ENCODE measurements at regions not wholly inside any gene's neighbourhood (a gene's known extent, or its start where the extent isn't known, plus 50 kb on each side); places are given as distances from the start of the nearest gene placed in this dataset.

DNA sequence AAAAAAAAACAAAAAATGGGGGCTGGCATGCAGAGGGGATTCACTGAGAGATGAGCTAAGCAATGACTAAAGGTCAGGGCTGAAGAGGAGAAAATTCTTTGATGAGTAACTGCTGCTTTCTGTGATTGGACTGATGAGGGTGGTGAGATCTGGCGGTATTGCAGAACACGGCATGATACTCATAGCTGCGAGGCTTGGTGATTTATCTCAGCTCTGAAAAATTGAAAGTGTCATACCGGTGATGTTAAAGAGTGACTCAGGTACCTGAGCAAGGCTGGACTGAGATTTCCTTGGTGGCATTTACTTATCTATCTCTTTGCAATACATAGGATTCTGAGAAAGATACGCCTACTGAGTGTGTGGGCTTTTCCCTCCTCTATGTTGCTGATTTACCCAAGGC, 204.1 kb upstream of the DDX53 start:
- ChIA-PET CTCF (ENCODE audit: partially characterized antibody) (no interaction called here), POLR2A (ENCODE audit: partially characterized antibody) (no interaction called here)
- no peak overlapping the region for H3K27ac ChIP-seq (ENCODE audit: low read depth, low read length)
- no peak overlapping the region for H3K4me3 Mint-ChIP-seq
- no peak overlapping the region for H3K4me3 ChIP-seq (ENCODE audit: low read length in 2 of 2)
- no peaks in the 10 kb centered on the region for H3K36me3 ChIP-seq (ENCODE audit: insufficient read depth, low read length)
- no peaks in the 10 kb centered on the region for H3K27me3 ChIP-seq (ENCODE audit: insufficient read depth, low read length)
- H3K4me1 ChIP-seq (ENCODE audit: insufficient read depth, low read length): no peaks in the 10 kb centered on the region
- peaks cover 0 to 3% (median 0%) of the 10 kb centered on the region in 8 donors for H3K9me3 Mint-ChIP-seq
- no peaks in the 10 kb centered on the region for H3K27me3 Mint-ChIP-seq
- no peaks in the 10 kb centered on the region for H3K4me1 Mint-ChIP-seq
- DNase-seq: no peak
- H3K9me3 ChIP-seq (ENCODE audit: control insufficient read depth in 1 of 2, low read length in 2 of 2): no peaks in the 10 kb centered on the region
- no peak overlapping the region for H3K27ac Mint-ChIP-seq
- intact Hi-C loops (cut with micrococcal nuclease): no loop called here
- H3K36me3 Mint-ChIP-seq: no peaks in the 10 kb centered on the region

DNA sequence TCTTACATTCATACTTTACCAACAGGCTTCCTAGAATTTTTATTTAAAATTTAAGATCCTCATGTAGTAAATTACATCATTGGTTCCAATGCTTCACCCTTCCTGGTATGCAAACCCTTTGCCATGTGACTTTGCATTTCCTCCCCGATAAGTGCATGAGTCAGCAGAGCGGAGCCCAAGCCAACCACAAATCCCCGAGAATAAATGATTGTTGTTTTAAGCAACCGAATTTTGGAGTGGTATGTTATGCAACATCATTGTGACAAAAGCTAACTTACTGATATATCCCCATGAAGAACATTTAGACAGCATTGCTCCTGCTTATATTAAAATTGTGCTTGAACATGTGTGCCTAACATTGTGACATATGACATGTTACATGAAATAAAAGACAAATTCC, 199.4 kb upstream of the DDX53 start:
- no peak overlapping the region for H3K27ac ChIP-seq (ENCODE audit: low read depth, low read length)
- ChIA-PET POLR2A (ENCODE audit: partially characterized antibody) (no interaction called here), CTCF (ENCODE audit: partially characterized antibody) (no interaction called here)
- no peak for DNase-seq
- H3K27me3 ChIP-seq (ENCODE audit: insufficient read depth, low read length): no peaks in the 10 kb centered on the region
- no peak overlapping the region for H3K4me3 ChIP-seq (ENCODE audit: low read length in 2 of 2)
- no peaks in the 10 kb centered on the region for H3K36me3 ChIP-seq (ENCODE audit: insufficient read depth, low read length)
- Mint-ChIP-seq H3K27me3 (no peaks in the 10 kb centered on the region), H3K4me3 (no peak overlapping the region), H3K27ac (no peak overlapping the region), H3K9me3 (peaks cover 0 to 2% (median 0%) of the 10 kb centered on the region in 8 donors), H3K36me3 (no peaks in the 10 kb centered on the region), H3K4me1 (no peaks in the 10 kb centered on the region)
- intact Hi-C loops (cut with micrococcal nuclease): no loop called here
- no peaks in the 10 kb centered on the region for H3K9me3 ChIP-seq (ENCODE audit: control insufficient read depth in 1 of 2, low read length in 2 of 2)
- no peaks in the 10 kb centered on the region for H3K4me1 ChIP-seq (ENCODE audit: insufficient read depth, low read length)

DNA sequence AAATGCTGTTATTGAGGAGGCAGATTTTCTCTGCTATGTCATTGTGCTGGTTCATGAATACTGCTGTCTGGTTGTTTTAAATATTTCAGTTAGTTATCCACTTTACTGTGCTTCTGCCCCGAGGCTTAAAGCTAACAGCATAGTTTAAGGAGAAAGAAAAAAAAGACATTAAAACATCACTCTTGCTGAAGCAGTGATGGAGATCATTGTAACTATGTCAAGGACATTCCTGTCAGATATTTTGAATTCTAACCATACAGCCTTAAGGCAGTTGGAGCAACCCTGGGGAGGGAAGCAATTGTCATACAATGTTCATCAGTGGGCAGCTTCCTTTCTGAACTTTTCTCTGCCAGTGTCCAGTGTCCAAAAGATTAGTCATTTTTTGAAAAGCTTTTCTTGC, 199.0 kb upstream of the DDX53 start:
- Histone ChIP-seq H3K4me3 (ENCODE audit: low read length in 2 of 2) (no peak overlapping the region), H3K36me3 (ENCODE audit: insufficient read depth, low read length) (no peaks in the 10 kb centered on the region), H3K27ac (ENCODE audit: low read depth, low read length) (no peak overlapping the region), H3K4me1 (ENCODE audit: insufficient read depth, low read length) (no peaks in the 10 kb centered on the region), H3K27me3 (ENCODE audit: insufficient read depth, low read length) (no peaks in the 10 kb centered on the region), H3K9me3 (ENCODE audit: control insufficient read depth in 1 of 2, low read length in 2 of 2) (no peaks in the 10 kb centered on the region)
- POLR2A ChIA-PET (ENCODE audit: partially characterized antibody): no interaction called here
- Mint-ChIP-seq H3K4me3 (no peak overlapping the region), H3K4me1 (no peaks in the 10 kb centered on the region), H3K27me3 (no peaks in the 10 kb centered on the region), H3K9me3 (peaks cover 0 to 2% (median 0%) of the 10 kb centered on the region in 8 donors), H3K36me3 (no peaks in the 10 kb centered on the region), H3K27ac (no peak overlapping the region)
- CTCF ChIA-PET (ENCODE audit: partially characterized antibody): no interaction called here
- intact Hi-C loops (cut with micrococcal nuclease): no loop called here
- DNase-seq: no peak

- Histone ChIP-seq H3K4me1 (ENCODE audit: insufficient read depth, low read length) (no peaks in the 10 kb centered on the region), H3K9me3 (ENCODE audit: control insufficient read depth in 1 of 2, low read length in 2 of 2) (no peaks in the 10 kb centered on the region), H3K4me3 (ENCODE audit: low read length in 2 of 2) (no peak overlapping the region), H3K27me3 (ENCODE audit: insufficient read depth, low read length) (no peaks in the 10 kb centered on the region), H3K36me3 (ENCODE audit: insufficient read depth, low read length) (no peaks in the 10 kb centered on the region), H3K27ac (ENCODE audit: low read depth, low read length) (no peak overlapping the region)
- CTCF ChIA-PET (ENCODE audit: partially characterized antibody): no interaction called here
- Mint-ChIP-seq H3K9me3 (peaks cover 0 to 2% (median 0%) of the 10 kb centered on the region in 8 donors), H3K4me1 (no peaks in the 10 kb centered on the region), H3K4me3 (no peak overlapping the region), H3K27ac (no peak overlapping the region), H3K27me3 (no peaks in the 10 kb centered on the region), H3K36me3 (no peaks in the 10 kb centered on the region)
- intact Hi-C loops (cut with micrococcal nuclease): no loop called here
- no peak for DNase-seq
- POLR2A ChIA-PET (ENCODE audit: partially characterized antibody): no interaction called here
Measured at GRCh38 chrX:22803353-22803752, 196.4 kb upstream of the DDX53 start.

DNA sequence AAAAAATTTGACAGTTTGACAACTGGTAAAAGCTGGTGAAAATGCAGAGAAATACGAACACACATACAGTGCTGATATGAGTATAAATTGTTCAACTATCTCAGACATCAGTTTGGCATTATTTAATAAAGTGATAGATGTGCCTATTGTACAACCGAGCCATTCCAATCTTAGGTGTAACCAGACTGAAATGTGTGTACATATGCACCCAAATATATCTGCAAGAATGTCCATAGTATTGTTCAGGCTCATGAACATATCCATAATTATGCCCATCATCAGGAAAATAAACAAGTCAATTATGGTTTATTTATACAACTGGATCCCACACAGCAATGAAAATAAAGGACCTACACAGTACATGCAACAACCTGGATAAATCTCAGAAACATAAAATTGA, 188.9 kb upstream of the DDX53 start:
- intact Hi-C loops (cut with micrococcal nuclease): no loop called here
- H3K36me3 ChIP-seq (ENCODE audit: insufficient read depth, low read length): no peaks in the 10 kb centered on the region
- no peaks in the 10 kb centered on the region for H3K27me3 ChIP-seq (ENCODE audit: insufficient read depth, low read length)
- Mint-ChIP-seq H3K27me3 (no peaks in the 10 kb centered on the region), H3K4me3 (no peak overlapping the region), H3K9me3 (peaks cover 0 to 5% (median 0%) of the 10 kb centered on the region in 8 donors), H3K27ac (no peak overlapping the region), H3K4me1 (no peaks in the 10 kb centered on the region), H3K36me3 (no peaks in the 10 kb centered on the region)
- ChIA-PET CTCF (ENCODE audit: partially characterized antibody) (no interaction called here), POLR2A (ENCODE audit: partially characterized antibody) (no interaction called here)
- H3K4me3 ChIP-seq (ENCODE audit: low read length in 2 of 2): no peak overlapping the region
- H3K27ac ChIP-seq (ENCODE audit: low read depth, low read length): no peak overlapping the region
- H3K9me3 ChIP-seq (ENCODE audit: control insufficient read depth in 1 of 2, low read length in 2 of 2): no peaks in the 10 kb centered on the region
- no peak for DNase-seq
- no peaks in the 10 kb centered on the region for H3K4me1 ChIP-seq (ENCODE audit: insufficient read depth, low read length)

DNA sequence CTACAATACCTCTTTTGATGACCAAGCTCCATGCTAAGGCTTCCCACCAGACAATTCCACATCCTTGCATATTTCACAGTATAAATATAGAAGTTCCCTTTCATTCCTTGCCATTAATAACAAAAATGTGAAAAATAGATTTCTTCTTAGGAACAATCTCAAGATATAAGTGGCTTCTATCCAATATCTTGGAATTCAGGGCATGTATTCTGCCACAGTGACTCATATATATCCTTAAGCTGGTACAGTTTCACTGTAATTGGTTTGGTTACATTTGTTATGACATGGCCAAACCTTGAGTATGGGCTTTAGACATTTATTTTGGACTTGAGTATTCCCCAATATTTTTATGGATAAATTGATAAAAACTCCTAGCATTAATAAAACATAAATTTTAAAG, 181.7 kb upstream of the DDX53 start:
- no peaks in the 10 kb centered on the region for H3K9me3 ChIP-seq (ENCODE audit: control insufficient read depth in 1 of 2, low read length in 2 of 2)
- DNase-seq: no peak
- ChIA-PET CTCF (ENCODE audit: partially characterized antibody) (no interaction called here), POLR2A (ENCODE audit: partially characterized antibody) (no interaction called here)
- H3K27me3 ChIP-seq (ENCODE audit: insufficient read depth, low read length): no peaks in the 10 kb centered on the region
- intact Hi-C loops (cut with micrococcal nuclease): no loop called here
- H3K36me3 Mint-ChIP-seq: no peaks in the 10 kb centered on the region
- H3K4me3 ChIP-seq (ENCODE audit: low read length in 2 of 2): no peak overlapping the region
- H3K4me3 Mint-ChIP-seq: no peak overlapping the region
- no peaks in the 10 kb centered on the region for H3K36me3 ChIP-seq (ENCODE audit: insufficient read depth, low read length)
- no peak overlapping the region for H3K27ac Mint-ChIP-seq
- no peaks in the 10 kb centered on the region for H3K4me1 ChIP-seq (ENCODE audit: insufficient read depth, low read length)
- no peaks in the 10 kb centered on the region for H3K4me1 Mint-ChIP-seq
- H3K27ac ChIP-seq (ENCODE audit: low read depth, low read length): no peak overlapping the region
- no peaks in the 10 kb centered on the region for H3K27me3 Mint-ChIP-seq
- H3K9me3 Mint-ChIP-seq: peaks cover 0 to 4% (median 0%) of the 10 kb centered on the region in 8 donors

- no peaks in the 10 kb centered on the region for H3K27me3 Mint-ChIP-seq
- Histone ChIP-seq H3K4me3 (ENCODE audit: low read length in 2 of 2) (no peak overlapping the region), H3K36me3 (ENCODE audit: insufficient read depth, low read length) (no peaks in the 10 kb centered on the region), H3K27ac (ENCODE audit: low read depth, low read length) (no peak overlapping the region), H3K9me3 (ENCODE audit: control insufficient read depth in 1 of 2, low read length in 2 of 2) (no peaks in the 10 kb centered on the region), H3K4me1 (ENCODE audit: insufficient read depth, low read length) (no peaks in the 10 kb centered on the region), H3K27me3 (ENCODE audit: insufficient read depth, low read length) (no peaks in the 10 kb centered on the region)
- peaks cover 0 to 4% (median 0%) of the 10 kb centered on the region in 8 donors for H3K9me3 Mint-ChIP-seq
- no peaks in the 10 kb centered on the region for H3K4me1 Mint-ChIP-seq
- H3K27ac Mint-ChIP-seq: no peak overlapping the region
- H3K4me3 Mint-ChIP-seq: no peak overlapping the region
- H3K36me3 Mint-ChIP-seq: no peaks in the 10 kb centered on the region
- POLR2A ChIA-PET (ENCODE audit: partially characterized antibody): no interaction called here
- intact Hi-C loops (cut with micrococcal nuclease): no loop called here
- CTCF ChIA-PET (ENCODE audit: partially characterized antibody): no interaction called here
- DNase-seq: no peak
Measured at GRCh38 chrX:22855693-22856092, 144.1 kb upstream of the DDX53 start.

GRCh38 chrX:22859642-22860041, 140.1 kb upstream of the DDX53 start:
- Histone ChIP-seq H3K27me3 (ENCODE audit: insufficient read depth, low read length) (no peaks in the 10 kb centered on the region), H3K36me3 (ENCODE audit: insufficient read depth, low read length) (no peaks in the 10 kb centered on the region), H3K9me3 (ENCODE audit: control insufficient read depth in 1 of 2, low read length in 2 of 2) (no peaks in the 10 kb centered on the region), H3K4me1 (ENCODE audit: insufficient read depth, low read length) (no peaks in the 10 kb centered on the region), H3K27ac (ENCODE audit: low read depth, low read length) (no peak overlapping the region), H3K4me3 (ENCODE audit: low read length in 2 of 2) (no peak overlapping the region)
- no peak for DNase-seq
- Mint-ChIP-seq H3K27ac (no peak overlapping the region), H3K9me3 (peaks cover 0 to 2% (median 0%) of the 10 kb centered on the region in 8 donors), H3K36me3 (no peaks in the 10 kb centered on the region), H3K4me3 (no peak overlapping the region), H3K27me3 (no peaks in the 10 kb centered on the region), H3K4me1 (no peaks in the 10 kb centered on the region)
- intact Hi-C loops (cut with micrococcal nuclease): no loop called here
- ChIA-PET POLR2A (ENCODE audit: partially characterized antibody) (no interaction called here), CTCF (ENCODE audit: partially characterized antibody) (no interaction called here)

All from CD4-positive, alpha-beta memory T cell (primary cell).